ENCODE measurements at regions not wholly inside any gene's neighbourhood (a gene's known extent, or its start where the extent isn't known, plus 50 kb on each side); places are given as distances from the start of the nearest gene placed in this dataset.
"Not testable (repeated sequence)": the region's sequence is repeated elsewhere in the genome, so short reads cannot be mapped to it uniquely, and the experiment has no call there.

- DNase-seq = no peak
These were observed 319.6 kb downstream of the ZNF536 start for GRCh38 chr19:30691819-30692166.

DNA sequence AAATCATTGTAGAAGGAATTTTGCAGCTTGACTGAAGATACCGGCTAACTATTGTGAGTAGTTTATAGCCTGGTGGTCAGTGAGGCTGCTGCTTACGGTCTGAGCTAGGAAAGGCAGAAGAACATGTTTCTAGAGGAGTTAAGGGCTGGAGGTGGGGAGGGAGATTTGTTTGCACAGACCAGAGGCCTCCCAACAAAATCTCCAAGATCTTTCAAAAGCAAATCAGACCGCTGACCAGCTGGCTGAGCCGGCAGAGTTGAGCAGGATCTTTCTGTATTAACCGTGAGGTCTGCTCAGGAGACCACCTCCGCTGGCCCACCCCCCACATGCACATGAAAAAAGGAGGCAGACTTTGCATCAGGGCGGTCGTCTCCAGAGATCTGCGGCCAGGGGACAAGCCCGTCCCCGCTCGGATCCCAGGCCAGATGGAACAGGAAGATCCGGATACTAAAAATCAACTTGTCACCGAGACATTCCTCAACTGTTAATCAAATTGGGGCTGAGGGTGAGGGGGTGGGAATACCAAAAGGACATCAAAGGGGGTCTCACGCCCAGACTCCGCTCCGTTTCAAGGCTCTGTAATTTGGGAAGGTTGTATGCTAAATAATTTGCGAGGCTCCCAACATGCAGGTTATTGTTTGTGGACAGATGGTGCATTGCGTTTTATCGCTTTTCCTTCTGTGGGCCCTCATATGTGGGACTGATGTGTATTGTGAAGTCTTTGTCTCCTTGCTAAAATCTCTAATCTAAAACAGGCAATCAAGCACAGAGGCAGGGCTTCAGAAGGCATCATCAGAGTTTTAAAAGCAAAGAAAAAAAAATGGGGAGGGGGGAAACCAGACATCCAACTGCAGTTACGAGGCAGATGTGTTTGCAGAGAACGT is 319.0 kb downstream of the ZNF536 start:
- no peak for DNase-seq

DNA sequence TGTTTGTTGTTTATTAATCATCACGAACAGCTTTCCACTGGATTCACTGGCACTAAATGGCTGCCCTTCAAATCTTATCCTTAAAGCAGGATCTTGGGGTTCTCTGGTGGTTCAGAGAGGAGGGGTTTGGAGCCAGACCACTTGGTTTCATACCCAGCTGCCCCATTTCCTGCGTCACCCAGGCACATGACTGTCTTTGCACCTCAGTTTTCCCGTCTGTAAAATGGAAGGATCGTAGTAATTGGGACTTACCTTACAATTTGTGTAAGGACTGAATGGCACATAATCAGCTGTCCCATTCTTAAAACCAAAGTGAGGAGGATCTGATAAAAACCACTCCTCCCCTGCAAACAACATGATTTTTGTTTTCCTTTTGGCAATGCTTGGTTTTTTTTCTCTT is 318.3 kb downstream of the ZNF536 start:
- DNase-seq = no peak

DNA sequence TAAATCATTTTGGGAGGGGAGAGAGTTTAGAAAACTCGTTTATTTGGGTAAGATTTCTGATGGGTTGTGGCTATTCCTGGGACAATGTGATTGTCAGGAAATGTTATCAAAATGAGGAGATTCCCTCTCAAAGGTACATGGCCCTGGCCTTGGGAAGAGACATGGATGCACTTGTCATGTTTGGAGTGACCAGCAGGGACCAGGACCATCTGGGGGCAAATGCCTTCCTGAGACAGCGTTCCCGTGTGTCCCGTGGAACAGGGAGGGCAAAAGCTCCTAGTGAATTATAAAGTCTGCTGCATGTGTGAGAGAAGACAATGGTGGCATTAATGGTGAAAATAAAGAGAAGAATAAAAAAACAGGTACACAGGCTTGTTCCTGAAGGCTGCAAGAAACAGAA is 317.3 kb downstream of the ZNF536 start:
- no peak for DNase-seq

DNA sequence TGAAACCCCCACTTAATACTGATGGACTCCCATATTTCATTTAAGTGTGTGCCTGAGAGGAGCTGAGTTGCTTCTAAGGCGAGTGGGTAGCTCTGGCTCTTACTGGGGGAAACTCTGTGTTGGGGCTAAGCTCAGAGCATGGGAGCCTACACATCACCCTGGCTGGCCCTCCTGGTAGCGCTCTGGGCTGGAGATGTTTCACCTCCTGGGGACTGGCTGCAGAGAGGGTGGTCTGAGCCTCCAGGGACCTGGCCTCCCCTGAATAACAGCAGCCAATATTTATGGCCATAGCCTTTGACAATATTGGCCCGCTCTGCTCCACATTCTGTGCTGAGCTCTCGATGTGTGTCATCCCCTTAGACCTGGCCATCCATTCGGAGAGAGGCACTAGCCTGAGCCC is 316.5 kb downstream of the ZNF536 start:
- no peak for DNase-seq

DNA sequence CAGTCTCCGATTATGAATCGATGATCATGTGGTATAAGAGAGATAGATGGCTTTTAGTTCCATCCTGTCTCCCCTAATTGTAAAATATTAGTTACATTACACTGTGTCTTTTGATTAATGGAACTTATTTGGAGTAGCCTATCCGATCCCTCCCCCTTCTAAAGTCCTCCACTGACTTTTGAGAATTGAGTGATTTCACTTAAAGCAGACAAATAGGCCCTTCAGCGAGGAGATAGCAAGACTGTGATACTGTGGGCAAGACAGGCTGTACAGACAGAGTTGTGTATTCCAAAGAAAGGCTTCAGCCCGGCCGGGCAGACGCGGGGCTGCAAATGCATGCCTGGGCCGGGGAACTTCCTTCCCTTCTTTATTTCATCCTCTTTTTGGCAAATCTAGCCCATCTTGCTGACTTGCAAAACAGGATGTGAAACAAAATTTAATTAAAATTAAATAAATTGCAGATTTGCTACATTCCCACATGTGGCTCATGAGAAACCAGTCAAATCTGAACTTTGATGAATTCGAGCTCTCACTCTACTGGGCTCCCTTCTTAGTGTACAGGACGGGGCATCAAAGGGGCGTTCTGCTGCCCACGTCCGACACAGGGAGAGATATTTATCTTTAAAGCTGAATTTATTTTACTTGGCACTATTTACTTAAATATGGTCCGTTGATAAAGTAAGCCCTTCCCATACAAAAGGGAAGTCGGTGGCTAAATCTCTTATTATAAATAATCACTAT is 314.8 kb downstream of the ZNF536 start:
- no peak for DNase-seq

- DNase-seq = no peak
These were observed 314.1 kb downstream of the ZNF536 start for GRCh38 chr19:30686176-30686820.

DNA sequence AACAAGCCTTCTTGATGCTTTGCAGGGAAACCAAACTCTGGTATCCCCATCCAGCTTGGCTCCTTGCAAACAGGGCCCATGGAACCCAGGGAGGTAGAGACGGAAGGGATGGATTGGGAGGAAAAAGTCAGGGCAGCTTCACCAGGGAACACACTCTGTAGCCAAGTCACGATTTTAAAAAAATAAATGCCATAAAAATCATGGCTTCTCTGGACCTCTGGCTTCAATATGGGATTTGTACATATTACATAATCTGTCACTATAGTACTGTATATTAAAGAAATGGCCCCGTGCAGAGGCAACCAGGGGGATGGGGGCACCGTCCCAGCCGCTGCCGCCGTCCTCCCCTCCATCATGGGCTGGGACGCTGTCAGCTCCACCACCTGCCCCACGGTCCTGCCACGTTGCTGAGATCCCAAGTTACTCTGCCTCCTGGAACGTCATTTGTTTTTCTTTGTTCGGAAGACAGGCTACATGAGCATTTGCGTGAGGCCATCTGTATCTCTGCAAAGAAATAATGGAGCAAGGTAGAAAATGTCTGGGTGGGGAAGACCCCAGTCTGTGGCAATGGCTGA is 313.3 kb downstream of the ZNF536 start:
- DNase-seq = no peak

DNA sequence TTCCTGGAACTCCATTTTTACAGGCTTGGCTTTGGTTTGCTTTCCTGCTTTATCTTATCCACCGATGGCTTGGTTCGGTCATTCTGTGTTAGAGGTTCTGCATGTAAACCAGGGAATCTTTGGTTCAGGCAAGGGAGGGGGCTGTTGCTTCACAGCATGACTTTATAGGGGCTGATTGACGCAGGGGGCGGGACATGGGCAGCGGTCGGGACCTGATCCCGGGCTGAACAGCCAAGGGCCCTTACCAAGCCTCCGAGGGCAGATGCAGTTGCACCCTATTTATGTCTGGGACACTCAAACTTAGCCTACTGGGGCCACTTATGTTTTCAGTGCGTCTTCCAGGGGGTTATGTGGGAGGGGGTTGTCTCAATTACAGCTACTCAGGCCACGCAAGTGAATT is 312.4 kb downstream of the ZNF536 start:
- DNase-seq = no peak

DNA sequence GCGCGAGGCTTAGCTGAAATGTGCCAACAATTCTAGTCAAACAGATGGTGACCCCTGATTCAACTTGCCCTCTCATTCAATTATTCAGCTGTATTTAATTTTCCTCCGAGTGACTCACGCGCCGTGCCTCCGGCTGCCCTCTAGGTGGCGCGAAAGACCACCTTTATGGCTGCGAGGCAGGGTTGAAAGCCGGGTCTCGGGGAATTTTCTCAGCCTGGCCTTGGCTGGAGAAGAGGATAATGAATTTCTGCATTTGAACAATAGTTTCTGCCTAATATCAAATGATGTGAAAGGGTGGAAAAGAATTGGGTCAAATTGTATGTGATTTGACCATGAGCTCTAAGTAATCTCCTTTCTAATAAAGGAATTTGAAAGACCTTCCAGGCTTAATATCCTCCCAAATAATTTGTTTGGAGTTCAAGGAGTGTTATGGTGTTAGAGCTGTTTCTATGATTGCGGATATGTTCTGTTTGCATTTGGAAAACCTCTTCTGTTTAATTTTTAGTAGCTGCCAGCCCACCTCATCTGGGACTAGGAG is 310.9 kb downstream of the ZNF536 start:
- peak; percentile 23 to 42 for DNase-seq

GRCh38 chr19:30682146-30682998 is 310.2 kb downstream of the ZNF536 start:
- DNase-seq = no peak

GRCh38 chr19:30681162-30682100 is 309.2 kb downstream of the ZNF536 start:
- DNase-seq = no peak

- not testable (repeated sequence) for DNase-seq
These were observed 308.2 kb downstream of the ZNF536 start for GRCh38 chr19:30680399-30680798.

DNA sequence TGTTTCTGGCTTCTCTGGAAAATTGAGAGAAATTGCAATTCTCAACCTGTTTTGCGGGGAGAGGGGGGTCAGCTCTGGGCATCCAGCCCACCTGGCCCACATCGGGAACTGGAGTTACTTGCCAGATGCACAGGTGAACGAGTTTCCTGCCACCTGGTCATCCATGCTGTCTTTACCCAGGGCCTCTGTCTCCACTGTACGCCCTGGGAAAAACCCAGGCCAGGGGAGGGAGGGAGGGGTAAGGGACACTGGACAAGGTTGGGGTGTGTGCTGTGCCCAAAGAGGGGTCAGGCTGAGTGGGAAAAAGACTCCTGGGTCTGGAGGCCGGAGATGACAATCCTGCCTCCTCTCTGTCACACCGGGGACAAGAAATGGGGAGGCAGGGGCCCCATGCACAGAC is 307.6 kb downstream of the ZNF536 start:
- no peak for DNase-seq

GRCh38 chr19:30679153-30679702 is 307.0 kb downstream of the ZNF536 start:
- no peak for DNase-seq

DNA sequence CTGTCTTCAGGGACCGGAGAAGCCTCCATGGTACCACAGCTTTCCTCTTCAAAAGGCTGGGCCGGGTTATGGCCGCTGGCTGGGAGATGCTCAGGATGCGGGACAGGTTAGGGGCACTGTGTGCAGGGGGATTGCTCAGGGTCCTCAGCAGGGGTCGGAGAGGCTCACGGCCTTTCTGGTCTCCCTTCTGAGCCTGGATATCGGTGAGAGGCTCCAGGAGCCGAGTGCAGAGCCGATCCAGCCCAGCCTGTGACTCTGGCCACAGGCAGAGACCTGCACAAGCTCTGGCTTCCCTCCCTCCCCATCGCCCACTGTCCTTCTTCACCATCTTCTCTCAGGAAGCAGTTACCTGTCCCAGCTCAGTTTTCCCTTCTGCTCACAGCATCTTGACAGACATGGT is 306.0 kb downstream of the ZNF536 start:
- DNase-seq = no peak

DNA sequence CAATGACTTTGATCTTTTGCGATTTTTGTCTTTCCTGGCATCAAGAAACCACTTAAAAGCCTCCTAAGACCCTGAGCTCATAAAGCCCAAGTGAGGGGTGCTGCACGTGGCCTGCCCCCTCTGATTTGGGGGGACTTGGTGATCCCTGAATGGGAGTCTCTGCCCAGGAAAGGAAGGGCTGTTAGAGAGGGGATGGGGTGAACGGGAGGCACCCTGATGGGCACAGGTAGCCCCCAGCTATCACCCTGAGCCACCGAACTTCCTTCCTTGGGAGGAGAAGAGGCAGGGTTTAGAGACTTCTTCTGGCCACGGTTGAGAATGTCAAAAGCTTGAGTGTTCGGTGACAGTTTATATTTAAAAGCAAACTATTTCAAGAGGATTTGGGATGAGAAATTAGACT is 305.5 kb downstream of the ZNF536 start:
- no peak for DNase-seq

- DNase-seq = no peak
These were observed 305.0 kb downstream of the ZNF536 start for GRCh38 chr19:30676990-30677679.

DNA sequence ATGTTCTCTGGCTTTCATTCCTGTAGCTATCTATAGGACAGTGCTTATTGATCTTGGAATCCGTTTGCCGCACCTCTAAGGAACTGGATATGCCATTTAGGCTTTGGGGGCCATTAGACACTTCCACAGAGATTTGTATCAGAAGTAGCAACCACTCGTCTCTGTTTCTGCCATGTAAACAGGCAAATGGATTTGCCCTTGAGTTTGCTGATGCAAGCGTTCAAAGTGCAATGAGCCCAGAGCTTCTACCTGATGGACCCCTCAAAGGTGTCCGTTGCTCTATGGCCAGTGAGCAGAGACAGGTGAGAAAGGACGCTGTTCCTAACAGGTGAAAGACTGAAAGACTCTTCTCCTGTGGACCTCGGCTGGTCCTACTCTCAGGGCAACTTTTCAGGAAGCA is 302.9 kb downstream of the ZNF536 start:
- DNase-seq = no peak

DNA sequence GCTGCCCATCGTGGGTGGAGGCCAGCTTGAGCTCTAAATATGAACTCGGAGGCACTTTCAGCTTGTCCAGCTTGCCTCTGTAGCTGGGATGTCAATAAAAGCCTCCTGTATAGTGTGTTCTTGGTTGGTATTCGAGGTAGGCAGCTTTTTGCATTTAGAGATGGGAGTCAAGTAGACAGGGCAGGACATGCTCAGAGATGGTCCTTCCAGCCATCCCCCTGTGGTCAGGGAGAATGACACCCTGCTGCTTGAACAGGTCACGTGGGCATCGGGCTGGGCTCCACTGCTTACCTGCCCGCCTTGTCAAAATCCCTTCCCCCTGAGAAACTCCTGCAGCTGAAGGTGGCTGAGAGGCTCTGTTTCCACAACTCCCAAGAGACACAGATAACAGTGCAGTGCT is 302.5 kb downstream of the ZNF536 start:
- no peak for DNase-seq
